Tibial nerve (tissue), 4 donors: ENCODE measurements at regions not wholly inside any gene's neighbourhood (a gene's known extent, or its start where the extent isn't known, plus 50 kb on each side); places are given as distances from the start of the nearest gene placed in this dataset.

Experiments
- EP300 ChIP-seq, 2 donors: sonication (generic); formaldehyde crosslinking; IDR thresholded peaks; one replicate each; pipeline ENCODE4 v1.6.1; 2017; ENCODE audit warnings: antibody characterized with exemption in 2 of 2, mild to moderate bottlenecking in 1 of 2
- POLR2A ChIP-seq, 2 donors: fragments of 450-650 bp; IDR thresholded peaks; one replicate each; pipeline ENCODE4 v1.6.1; 2017; ENCODE audit warnings: antibody characterized with exemption in 2 of 2, mild to moderate bottlenecking in 2 of 2, moderate library complexity in 2 of 2
- TF ChIP-seq, protein P1 (sequence below), 5 experiments: fragments of 200-600 bp in 3 of 5; fragments of 450-650 bp in 2 of 5; sonication (generic) in 3 of 5; IDR thresholded peaks; one replicate each; pipeline ENCODE4 v1.5.1; 2016 to 2019; ENCODE audit warnings: antibody characterized with exemption in 5 of 5, mild to moderate bottlenecking in 3 of 5, moderate library complexity in 2 of 5

DNA sequence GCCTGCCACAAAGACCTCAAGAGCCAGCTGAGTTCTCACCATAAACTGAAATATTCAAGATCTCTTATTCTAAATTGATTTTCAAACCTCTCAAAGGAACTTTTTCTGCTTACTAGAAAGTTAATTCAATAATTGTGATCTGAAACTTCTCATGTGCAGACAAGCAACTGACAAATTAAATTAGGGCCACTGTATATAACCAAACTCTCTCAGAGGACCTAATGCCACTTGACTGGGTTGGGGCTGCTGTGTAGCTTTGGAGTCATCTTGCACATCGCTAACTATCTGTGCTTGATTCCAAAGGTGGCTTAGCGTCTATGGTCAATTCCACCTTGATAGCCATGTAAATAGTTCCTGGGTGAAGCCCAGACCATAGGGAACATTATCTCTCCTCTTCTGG, 345.2 kb downstream of the GPR37 start:
- TF ChIP-seq, protein P1, sequence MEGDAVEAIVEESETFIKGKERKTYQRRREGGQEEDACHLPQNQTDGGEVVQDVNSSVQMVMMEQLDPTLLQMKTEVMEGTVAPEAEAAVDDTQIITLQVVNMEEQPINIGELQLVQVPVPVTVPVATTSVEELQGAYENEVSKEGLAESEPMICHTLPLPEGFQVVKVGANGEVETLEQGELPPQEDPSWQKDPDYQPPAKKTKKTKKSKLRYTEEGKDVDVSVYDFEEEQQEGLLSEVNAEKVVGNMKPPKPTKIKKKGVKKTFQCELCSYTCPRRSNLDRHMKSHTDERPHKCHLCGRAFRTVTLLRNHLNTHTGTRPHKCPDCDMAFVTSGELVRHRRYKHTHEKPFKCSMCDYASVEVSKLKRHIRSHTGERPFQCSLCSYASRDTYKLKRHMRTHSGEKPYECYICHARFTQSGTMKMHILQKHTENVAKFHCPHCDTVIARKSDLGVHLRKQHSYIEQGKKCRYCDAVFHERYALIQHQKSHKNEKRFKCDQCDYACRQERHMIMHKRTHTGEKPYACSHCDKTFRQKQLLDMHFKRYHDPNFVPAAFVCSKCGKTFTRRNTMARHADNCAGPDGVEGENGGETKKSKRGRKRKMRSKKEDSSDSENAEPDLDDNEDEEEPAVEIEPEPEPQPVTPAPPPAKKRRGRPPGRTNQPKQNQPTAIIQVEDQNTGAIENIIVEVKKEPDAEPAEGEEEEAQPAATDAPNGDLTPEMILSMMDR (IDR thresholded peaks at IDR 0.05): no peak
- TF ChIP-seq EP300 (IDR thresholded peaks at IDR 0.05) (no peak), POLR2A (IDR thresholded peaks at IDR 0.05) (no peak)
